ENCODE measurements at regions not wholly inside any gene's neighbourhood (a gene's known extent, or its start where the extent isn't known, plus 50 kb on each side); places are given as distances from the start of the nearest gene placed in this dataset.

DNA sequence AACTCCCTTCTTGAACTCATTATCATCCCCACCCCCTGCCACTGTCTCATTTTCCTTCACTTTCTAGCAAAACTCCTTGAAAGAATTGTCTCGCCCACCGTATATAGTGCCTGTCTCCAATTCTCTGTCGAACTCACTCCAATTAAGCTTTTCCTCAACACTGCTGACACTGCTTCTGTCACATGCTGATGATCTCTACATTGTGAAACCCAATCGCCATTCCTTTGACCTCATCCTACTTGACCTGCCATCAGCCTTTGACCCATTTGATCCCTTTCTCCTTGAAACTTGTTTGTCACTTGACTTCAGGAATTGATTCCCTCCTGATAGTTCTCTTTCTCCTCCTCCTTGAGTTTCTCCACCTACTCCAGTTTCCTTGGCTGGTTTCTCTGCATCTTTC, 54.8 kb downstream of the CCDC71L start:
- no peak for TF ChIP-seq KLF16 (tag by site-specific recombination; IDR thresholded peaks at IDR 0.05)
- TF ChIP-seq, protein P1, sequence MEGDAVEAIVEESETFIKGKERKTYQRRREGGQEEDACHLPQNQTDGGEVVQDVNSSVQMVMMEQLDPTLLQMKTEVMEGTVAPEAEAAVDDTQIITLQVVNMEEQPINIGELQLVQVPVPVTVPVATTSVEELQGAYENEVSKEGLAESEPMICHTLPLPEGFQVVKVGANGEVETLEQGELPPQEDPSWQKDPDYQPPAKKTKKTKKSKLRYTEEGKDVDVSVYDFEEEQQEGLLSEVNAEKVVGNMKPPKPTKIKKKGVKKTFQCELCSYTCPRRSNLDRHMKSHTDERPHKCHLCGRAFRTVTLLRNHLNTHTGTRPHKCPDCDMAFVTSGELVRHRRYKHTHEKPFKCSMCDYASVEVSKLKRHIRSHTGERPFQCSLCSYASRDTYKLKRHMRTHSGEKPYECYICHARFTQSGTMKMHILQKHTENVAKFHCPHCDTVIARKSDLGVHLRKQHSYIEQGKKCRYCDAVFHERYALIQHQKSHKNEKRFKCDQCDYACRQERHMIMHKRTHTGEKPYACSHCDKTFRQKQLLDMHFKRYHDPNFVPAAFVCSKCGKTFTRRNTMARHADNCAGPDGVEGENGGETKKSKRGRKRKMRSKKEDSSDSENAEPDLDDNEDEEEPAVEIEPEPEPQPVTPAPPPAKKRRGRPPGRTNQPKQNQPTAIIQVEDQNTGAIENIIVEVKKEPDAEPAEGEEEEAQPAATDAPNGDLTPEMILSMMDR (tag by site-specific recombination; IDR thresholded peaks at IDR 0.05), result no peak
- no peak for TF ChIP-seq ZNF792 (tag by site-specific recombination; IDR thresholded peaks at IDR 0.05)
- TF ChIP-seq ZNF274 (IDR thresholded peaks at IDR 0.05; ENCODE audit: low read length), result no peak
- TF ChIP-seq ZNF274 (tag by site-specific recombination; IDR thresholded peaks at IDR 0.05; ENCODE audit: borderline replicate concordance), result no peak
- TF ChIP-seq MEIS1 (CRISPR knock-in tag; IDR thresholded peaks at IDR 0.05; ENCODE audit: borderline replicate concordance), result no peak
- TF ChIP-seq, protein P2, sequence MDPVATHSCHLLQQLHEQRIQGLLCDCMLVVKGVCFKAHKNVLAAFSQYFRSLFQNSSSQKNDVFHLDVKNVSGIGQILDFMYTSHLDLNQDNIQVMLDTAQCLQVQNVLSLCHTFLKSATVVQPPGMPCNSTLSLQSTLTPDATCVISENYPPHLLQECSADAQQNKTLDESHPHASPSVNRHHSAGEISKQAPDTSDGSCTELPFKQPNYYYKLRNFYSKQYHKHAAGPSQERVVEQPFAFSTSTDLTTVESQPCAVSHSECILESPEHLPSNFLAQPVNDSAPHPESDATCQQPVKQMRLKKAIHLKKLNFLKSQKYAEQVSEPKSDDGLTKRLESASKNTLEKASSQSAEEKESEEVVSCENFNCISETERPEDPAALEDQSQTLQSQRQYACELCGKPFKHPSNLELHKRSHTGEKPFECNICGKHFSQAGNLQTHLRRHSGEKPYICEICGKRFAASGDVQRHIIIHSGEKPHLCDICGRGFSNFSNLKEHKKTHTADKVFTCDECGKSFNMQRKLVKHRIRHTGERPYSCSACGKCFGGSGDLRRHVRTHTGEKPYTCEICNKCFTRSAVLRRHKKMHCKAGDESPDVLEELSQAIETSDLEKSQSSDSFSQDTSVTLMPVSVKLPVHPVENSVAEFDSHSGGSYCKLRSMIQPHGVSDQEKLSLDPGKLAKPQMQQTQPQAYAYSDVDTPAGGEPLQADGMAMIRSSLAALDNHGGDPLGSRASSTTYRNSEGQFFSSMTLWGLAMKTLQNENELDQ (tag by site-specific recombination; IDR thresholded peaks at IDR 0.05; ENCODE audit: low read depth), result no peak
- no peak for TF ChIP-seq ZNF184 (tag by site-specific recombination; IDR thresholded peaks at IDR 0.05)
- TF ChIP-seq EGR2 (tag by site-specific recombination; IDR thresholded peaks at IDR 0.05; ENCODE audit: low read depth), result no peak
